ENCODE measurements at regions not wholly inside any gene's neighbourhood (a gene's known extent, or its start where the extent isn't known, plus 50 kb on each side); places are given as distances from the start of the nearest gene placed in this dataset.

GRCh38 chr3:20254268-20255117, 68.5 kb upstream of the SGO1 start:
- no TSS peak for BruUV-seq (replicated peaks)
- intact Hi-C loops (cut with micrococcal nuclease; ENCODE audit: unreplicated experiment): no loop called here
- H3K27ac ChIP-seq (ENCODE audit: control insufficient read depth, insufficient read depth): no peak overlapping the region
- H3K79me2 ChIP-seq (ENCODE audit: control insufficient read depth, insufficient read depth, low read length): no peaks in the 10 kb centered on the region
- in situ Hi-C loops (cut with MboI): no loop called here
- H3K9me3 ChIP-seq (replicated peaks; ENCODE audit: control insufficient read depth, insufficient read depth, low read length): no peaks in the 10 kb centered on the region
- H3K4me3 ChIP-seq: no peak overlapping the region
- TF ChIP-seq POLR2AphosphoS2 (IDR thresholded peaks at IDR 0.05; ENCODE audit: low read depth, low read length) (no peak), PAX8 (IDR thresholded peaks at IDR 0.05) (no peak), ZZZ3 (IDR thresholded peaks at IDR 0.05; ENCODE audit: control insufficient read depth, insufficient read length, low read depth) (no peak), STAT3 (IDR thresholded peaks at IDR 0.05; ENCODE audit: low read depth, low read length) (no peak), ZBTB11 (CRISPR knock-in tag; IDR thresholded peaks at IDR 0.05) (no peak), SP1 (IDR thresholded peaks at IDR 0.05; ENCODE audit: low read depth, low read length) (no peak), EZH2 (IDR thresholded peaks at IDR 0.05; ENCODE audit: borderline replicate concordance, control insufficient read depth, low read depth, low read length) (no peak)
- RAD21 ChIA-PET (ENCODE audit: unreplicated experiment): no interaction called here
- WGBS (ENCODE audit: insufficient coverage, insufficient replicate concordance, low lambda C conversion rate, missing lambda C conversion rate): 85% methylated on average over 18 of the region's 18 CpGs
- SMC1A ChIA-PET (ENCODE audit: uncharacterized antibody, unreplicated experiment): no interaction called here
- no peak overlapping the region for H3K9ac ChIP-seq (ENCODE audit: control insufficient read depth, insufficient read depth, low read length)
- no peak for DNase-seq (ENCODE audit: low read depth, low spot score)
- H3K4me1 ChIP-seq (ENCODE audit: control insufficient read depth, insufficient read depth, low read length): 0 out of 2 replicates have a peak, but pooled peaks cover 3% of the 10 kb centered on the region
- no peak overlapping the region for H3K4me2 ChIP-seq (ENCODE audit: control insufficient read depth, insufficient read depth)
- H4K20me1 ChIP-seq (ENCODE audit: control insufficient read depth, insufficient read depth): no peaks in the 10 kb centered on the region
- no peak for ATAC-seq
- no peak for FAIRE-seq
- H2AFZ ChIP-seq (ENCODE audit: control insufficient read depth, low read depth, low read length): no peak overlapping the region
- H3K27me3 ChIP-seq (replicated peaks in 1 of 2; ENCODE audit: control insufficient read depth in 2 of 2, insufficient read depth in 2 of 2, low read length in 1 of 2): no peaks in the 10 kb centered on the region
- POLR2A ChIA-PET: no interaction called here
- H3K36me3 ChIP-seq (ENCODE audit: control insufficient read depth in 2 of 2, insufficient read depth in 2 of 2, low read length in 1 of 2): no peaks in the 10 kb centered on the region
- CTCF ChIA-PET: no interaction called here
